ENCODE measurements at regions not wholly inside any gene's neighbourhood (a gene's known extent, or its start where the extent isn't known, plus 50 kb on each side); places are given as distances from the start of the nearest gene placed in this dataset.

- no peak for TF ChIP-seq POLR2A (IDR thresholded peaks at IDR 0.05)
- TF ChIP-seq, protein P1, sequence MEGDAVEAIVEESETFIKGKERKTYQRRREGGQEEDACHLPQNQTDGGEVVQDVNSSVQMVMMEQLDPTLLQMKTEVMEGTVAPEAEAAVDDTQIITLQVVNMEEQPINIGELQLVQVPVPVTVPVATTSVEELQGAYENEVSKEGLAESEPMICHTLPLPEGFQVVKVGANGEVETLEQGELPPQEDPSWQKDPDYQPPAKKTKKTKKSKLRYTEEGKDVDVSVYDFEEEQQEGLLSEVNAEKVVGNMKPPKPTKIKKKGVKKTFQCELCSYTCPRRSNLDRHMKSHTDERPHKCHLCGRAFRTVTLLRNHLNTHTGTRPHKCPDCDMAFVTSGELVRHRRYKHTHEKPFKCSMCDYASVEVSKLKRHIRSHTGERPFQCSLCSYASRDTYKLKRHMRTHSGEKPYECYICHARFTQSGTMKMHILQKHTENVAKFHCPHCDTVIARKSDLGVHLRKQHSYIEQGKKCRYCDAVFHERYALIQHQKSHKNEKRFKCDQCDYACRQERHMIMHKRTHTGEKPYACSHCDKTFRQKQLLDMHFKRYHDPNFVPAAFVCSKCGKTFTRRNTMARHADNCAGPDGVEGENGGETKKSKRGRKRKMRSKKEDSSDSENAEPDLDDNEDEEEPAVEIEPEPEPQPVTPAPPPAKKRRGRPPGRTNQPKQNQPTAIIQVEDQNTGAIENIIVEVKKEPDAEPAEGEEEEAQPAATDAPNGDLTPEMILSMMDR (IDR thresholded peaks at IDR 0.05) = no peak
Measured at GRCh38 chr3:95751509-95751908, 1062.9 kb upstream of the EPHA6 start.
